ENCODE measurements at regions not wholly inside any gene's neighbourhood (a gene's known extent, or its start where the extent isn't known, plus 50 kb on each side); places are given as distances from the start of the nearest gene placed in this dataset.
"Not testable (repeated sequence)": the region's sequence is repeated elsewhere in the genome, so short reads cannot be mapped to it uniquely, and the experiment has no call there.

DNA sequence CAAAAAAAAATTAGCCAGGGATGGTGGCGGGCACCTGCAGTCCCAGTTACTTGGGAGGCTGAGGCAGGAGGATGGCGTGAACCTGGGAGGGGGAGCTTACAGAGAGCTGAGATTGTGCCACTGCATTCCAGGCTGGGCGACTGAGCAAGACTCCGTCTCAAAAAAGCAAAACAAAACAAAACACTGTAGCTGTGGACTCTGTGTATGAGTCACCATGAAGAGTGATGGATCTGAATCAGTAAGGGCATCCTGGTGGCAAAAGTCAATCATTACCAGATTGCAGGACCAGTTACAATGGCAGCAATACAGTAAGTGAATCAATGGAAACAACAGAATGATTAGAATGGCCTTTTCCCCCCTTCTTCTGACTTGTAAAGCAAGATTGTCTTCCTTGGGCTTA is 113.7 kb upstream of the CCDC180 start:
- H3K4me3 ChIP-seq (ENCODE audit: low read length); H3K9me3 Mint-ChIP-seq; POLR2A ChIA-PET; H3K36me3 ChIP-seq (ENCODE audit: insufficient read depth, low read length); H3K27ac ChIP-seq (ENCODE audit: low read depth in 1 of 2, low read length in 2 of 2); H3K9me3 ChIP-seq (ENCODE audit: control insufficient read depth in 1 of 2, insufficient read depth in 1 of 2, low read length in 2 of 2); H3K4me1 ChIP-seq (ENCODE audit: insufficient read depth, low read length); CTCF ChIA-PET; H3K36me3 Mint-ChIP-seq (ENCODE audit: low read depth); H3K4me1 Mint-ChIP-seq (ENCODE audit: low read depth); H3K27me3 ChIP-seq (ENCODE audit: control insufficient read depth in 1 of 2, insufficient read depth in 2 of 2, low read length in 2 of 2); H3K27me3 Mint-ChIP-seq; ATAC-seq (ENCODE audit: poor library complexity); H3K4me3 Mint-ChIP-seq; DNase-seq; intact Hi-C loops (cut with DNase I, micrococcal nuclease); H3K27ac Mint-ChIP-seq: not testable (repeated sequence)

DNA sequence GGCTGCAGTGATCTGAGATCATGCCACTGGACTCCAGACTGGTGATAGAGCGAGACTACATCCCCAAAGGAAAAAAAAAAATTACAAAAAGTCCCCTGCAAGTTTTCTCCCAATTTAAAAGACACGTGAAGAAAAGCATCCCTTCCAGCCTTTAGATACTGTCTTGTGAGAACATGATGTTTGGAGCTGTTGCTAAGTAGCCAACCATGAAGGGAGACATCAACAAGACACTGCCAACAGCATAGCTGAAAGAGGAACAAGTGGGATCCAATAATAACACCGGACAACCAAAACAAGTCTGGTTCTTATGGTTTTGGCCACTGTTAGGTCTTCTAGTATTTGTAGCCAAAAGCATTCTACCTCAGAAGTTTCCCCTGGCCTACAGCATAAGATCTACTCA is 118.9 kb upstream of the CCDC180 start:
- Mint-ChIP-seq H3K27me3 (no peaks in the 10 kb centered on the region), H3K4me1 (ENCODE audit: low read depth) (no peaks in the 10 kb centered on the region), H3K27ac (no peak overlapping the region), H3K4me3 (no peak overlapping the region), H3K9me3 (no peaks in the 10 kb centered on the region), H3K36me3 (ENCODE audit: low read depth) (no peaks in the 10 kb centered on the region)
- Histone ChIP-seq H3K36me3 (ENCODE audit: insufficient read depth, low read length) (no peaks in the 10 kb centered on the region), H3K27me3 (ENCODE audit: control insufficient read depth in 1 of 2, insufficient read depth in 2 of 2, low read length in 2 of 2) (no peaks in the 10 kb centered on the region), H3K27ac (ENCODE audit: low read depth in 1 of 2, low read length in 2 of 2) (no peak overlapping the region), H3K4me1 (ENCODE audit: insufficient read depth, low read length) (no peaks in the 10 kb centered on the region), H3K4me3 (ENCODE audit: low read length) (no peak overlapping the region), H3K9me3 (ENCODE audit: control insufficient read depth in 1 of 2, insufficient read depth in 1 of 2, low read length in 2 of 2) (no peaks in the 10 kb centered on the region)
- CTCF ChIA-PET = interaction anchor here (0.8 kb wide), 1 partner anchor 13 kb away, joined by 3 read pairs; no protein-coding TSS in a partner anchor
- POLR2A ChIA-PET = no interaction called here
- intact Hi-C loops (cut with DNase I, micrococcal nuclease) = no loop called here
- no peak for ATAC-seq (ENCODE audit: poor library complexity)
- DNase-seq = no peak
- TF ChIP-seq CTCF (IDR thresholded peaks at IDR 0.05) = no peak

- DNase-seq; ATAC-seq (ENCODE audit: poor library complexity); H3K36me3 Mint-ChIP-seq (ENCODE audit: low read depth); CTCF ChIA-PET; POLR2A ChIA-PET; H3K9me3 ChIP-seq (ENCODE audit: control insufficient read depth in 1 of 2, insufficient read depth in 1 of 2, low read length in 2 of 2); H3K36me3 ChIP-seq (ENCODE audit: insufficient read depth, low read length); H3K27ac ChIP-seq (ENCODE audit: low read depth in 1 of 2, low read length in 2 of 2); H3K27me3 ChIP-seq (ENCODE audit: control insufficient read depth in 1 of 2, insufficient read depth in 2 of 2, low read length in 2 of 2); H3K27ac Mint-ChIP-seq; H3K4me1 Mint-ChIP-seq (ENCODE audit: low read depth); H3K9me3 Mint-ChIP-seq; H3K4me3 ChIP-seq (ENCODE audit: low read length); intact Hi-C loops (cut with DNase I, micrococcal nuclease); H3K27me3 Mint-ChIP-seq; H3K4me1 ChIP-seq (ENCODE audit: insufficient read depth, low read length); H3K4me3 Mint-ChIP-seq: not testable (repeated sequence)
Measured at GRCh38 chr9:97187706-97188105, 119.8 kb upstream of the CCDC180 start.

DNA sequence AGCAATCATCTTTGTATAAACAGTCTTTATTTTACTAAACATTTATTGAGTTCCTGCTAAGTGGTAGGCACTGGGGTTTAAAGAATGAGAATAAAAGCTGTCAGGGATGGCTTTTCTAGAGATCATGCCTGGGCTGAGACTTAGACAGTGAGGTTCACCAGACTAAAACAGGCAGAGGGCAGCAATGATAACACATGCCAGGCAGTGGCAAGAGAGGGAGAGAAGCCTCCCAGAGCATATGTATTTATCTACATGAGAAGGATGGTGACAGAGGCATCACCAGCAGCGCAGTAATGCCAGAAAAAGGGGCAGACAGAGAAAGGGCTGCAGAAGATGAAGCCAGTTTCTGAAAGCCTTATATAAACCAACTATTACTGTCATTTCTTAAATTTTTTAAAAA is 121.0 kb upstream of the CCDC180 start:
- DNase-seq (no peak), ATAC-seq (ENCODE audit: poor library complexity) (no peak)
- H3K4me1 Mint-ChIP-seq (ENCODE audit: low read depth) = no peaks in the 10 kb centered on the region
- TF ChIP-seq CTCF (IDR thresholded peaks at IDR 0.05) = no peak
- ChIA-PET CTCF (no interaction called here), POLR2A (no interaction called here)
- Histone ChIP-seq H3K9me3 (ENCODE audit: control insufficient read depth in 1 of 2, insufficient read depth in 1 of 2, low read length in 2 of 2) (no peaks in the 10 kb centered on the region), H3K36me3 (ENCODE audit: insufficient read depth, low read length) (no peaks in the 10 kb centered on the region), H3K27ac (ENCODE audit: low read depth in 1 of 2, low read length in 2 of 2) (no peak overlapping the region), H3K27me3 (ENCODE audit: control insufficient read depth in 1 of 2, insufficient read depth in 2 of 2, low read length in 2 of 2) (no peaks in the 10 kb centered on the region), H3K4me3 (ENCODE audit: low read length) (no peak overlapping the region), H3K4me1 (ENCODE audit: insufficient read depth, low read length) (no peaks in the 10 kb centered on the region)
- H3K36me3 Mint-ChIP-seq (ENCODE audit: low read depth) = no peaks in the 10 kb centered on the region
- intact Hi-C loops (cut with DNase I, micrococcal nuclease) = no loop called here
- H3K27ac Mint-ChIP-seq = no peak overlapping the region
- H3K9me3 Mint-ChIP-seq = no peaks in the 10 kb centered on the region
- H3K4me3 Mint-ChIP-seq = no peak overlapping the region
- no peaks in the 10 kb centered on the region for H3K27me3 Mint-ChIP-seq

GRCh38 chr9:97182532-97182931 is 124.9 kb upstream of the CCDC180 start:
- H3K27me3 Mint-ChIP-seq; H3K9me3 ChIP-seq (ENCODE audit: control insufficient read depth in 1 of 2, insufficient read depth in 1 of 2, low read length in 2 of 2); H3K9me3 Mint-ChIP-seq; H3K4me3 Mint-ChIP-seq; ATAC-seq (ENCODE audit: poor library complexity); intact Hi-C loops (cut with DNase I, micrococcal nuclease); H3K4me1 Mint-ChIP-seq (ENCODE audit: low read depth); H3K27ac ChIP-seq (ENCODE audit: low read depth in 1 of 2, low read length in 2 of 2); H3K27me3 ChIP-seq (ENCODE audit: control insufficient read depth in 1 of 2, insufficient read depth in 2 of 2, low read length in 2 of 2); H3K4me3 ChIP-seq (ENCODE audit: low read length); H3K27ac Mint-ChIP-seq; POLR2A ChIA-PET; H3K36me3 Mint-ChIP-seq (ENCODE audit: low read depth); DNase-seq; H3K36me3 ChIP-seq (ENCODE audit: insufficient read depth, low read length); H3K4me1 ChIP-seq (ENCODE audit: insufficient read depth, low read length); CTCF ChIA-PET: not testable (repeated sequence)
